Stimulated activated CD4-positive, alpha-beta T cell treated with anti-CD3 and anti-CD28 coated beads, Interleukin-12 subunit alpha, Interleukin-12 subunit beta, amount 100 ng/mL, for 48 hours (primary cell): ENCODE measurements at regions not wholly inside any gene's neighbourhood (a gene's known extent, or its start where the extent isn't known, plus 50 kb on each side); places are given as distances from the start of the nearest gene placed in this dataset.

Experiments
- DNase-seq, 3 donors: peaks; one replicate each; pipeline ENCODE4 v3.0.0-alpha.2; 2020; ENCODE audit warnings: low read depth in 2 of 3, low spot score in 1 of 3

- DNase-seq, result no peak
These were observed 474.1 kb upstream of the KCNMB2 start for GRCh38 chr3:178062126-178062525.

- DNase-seq, result no peak
These were observed 472.8 kb upstream of the KCNMB2 start for GRCh38 chr3:178063461-178063860.

DNA sequence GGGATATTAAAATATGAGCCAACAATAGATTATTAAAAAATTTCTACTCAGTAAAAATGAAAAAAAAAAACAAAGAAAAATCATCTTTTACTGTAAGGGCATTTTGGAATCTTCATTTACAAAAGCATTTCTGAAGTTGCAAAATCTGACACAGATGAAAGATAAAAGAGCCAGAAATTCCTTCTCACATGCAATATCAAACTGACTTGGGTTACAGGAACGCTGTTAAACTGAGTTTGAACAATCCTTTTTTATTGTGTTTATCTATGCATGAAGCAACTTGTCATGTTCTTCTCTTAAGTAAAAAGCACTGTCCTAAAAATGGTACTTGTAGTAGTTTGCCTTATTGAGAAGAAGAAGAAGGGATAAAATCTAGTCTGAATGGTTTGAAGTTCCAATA lies 468.5 kb upstream of the KCNMB2 start:
- DNase-seq, result no peak

DNA sequence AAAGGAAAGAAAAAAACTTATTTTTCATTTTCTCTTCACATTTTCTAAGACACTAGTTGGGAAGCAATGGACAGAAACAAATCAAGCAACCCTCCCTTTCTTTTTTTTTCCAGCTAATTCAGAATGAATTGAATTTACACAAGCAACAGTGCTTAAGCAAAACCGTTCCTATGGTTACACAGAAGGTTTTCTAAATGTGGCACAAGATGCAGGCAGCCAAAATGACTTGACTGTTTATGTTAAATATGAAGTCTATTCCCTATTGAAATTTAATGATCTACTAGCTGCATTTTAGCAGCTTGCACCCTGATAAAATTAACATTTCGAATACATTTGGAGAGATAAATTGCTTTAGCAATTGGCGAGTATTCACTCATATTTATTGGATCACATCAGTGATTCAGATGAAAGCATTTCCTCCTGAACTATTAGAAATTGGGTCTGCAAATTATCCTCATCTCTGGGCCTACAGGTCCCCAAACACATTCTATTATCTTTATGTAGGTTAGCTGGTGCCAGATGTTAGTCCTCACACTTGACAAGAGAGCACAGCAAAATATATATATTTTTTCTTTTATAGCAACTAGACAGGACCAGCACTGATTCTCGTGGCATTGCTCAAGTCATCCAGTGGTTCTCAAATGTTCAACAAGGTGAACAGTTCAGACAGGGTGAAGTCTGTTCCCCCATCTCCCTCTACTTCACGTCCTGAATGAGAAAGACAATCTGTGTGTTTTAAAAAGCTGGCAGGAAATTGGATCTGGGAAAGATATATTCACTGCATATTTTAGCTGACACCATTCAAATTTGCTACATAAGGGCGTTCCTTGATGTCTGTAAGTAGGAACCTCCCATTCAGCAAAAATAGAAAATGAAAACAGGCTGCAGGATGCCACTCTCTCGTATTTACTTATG lies 463.6 kb upstream of the KCNMB2 start:
- DNase-seq, result no peak

DNA sequence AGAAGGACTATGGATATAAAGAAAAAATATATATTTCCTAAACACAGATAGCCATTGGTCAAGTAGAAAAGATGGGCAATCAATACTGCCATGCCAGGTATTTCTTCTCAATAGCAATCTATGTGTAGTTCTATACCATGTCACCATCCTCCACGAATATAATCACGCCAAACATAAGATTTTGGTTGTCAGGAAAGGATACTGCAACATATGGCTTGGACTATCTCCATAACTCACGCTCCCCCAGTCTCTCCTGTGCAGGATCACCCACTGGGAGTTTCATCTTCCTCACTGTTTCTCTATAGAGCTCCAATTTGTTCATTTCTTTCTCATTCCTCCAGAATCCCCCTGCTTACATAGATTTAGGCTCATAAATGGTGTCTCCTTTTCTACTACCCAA lies 462.9 kb upstream of the KCNMB2 start:
- no peak for DNase-seq

DNA sequence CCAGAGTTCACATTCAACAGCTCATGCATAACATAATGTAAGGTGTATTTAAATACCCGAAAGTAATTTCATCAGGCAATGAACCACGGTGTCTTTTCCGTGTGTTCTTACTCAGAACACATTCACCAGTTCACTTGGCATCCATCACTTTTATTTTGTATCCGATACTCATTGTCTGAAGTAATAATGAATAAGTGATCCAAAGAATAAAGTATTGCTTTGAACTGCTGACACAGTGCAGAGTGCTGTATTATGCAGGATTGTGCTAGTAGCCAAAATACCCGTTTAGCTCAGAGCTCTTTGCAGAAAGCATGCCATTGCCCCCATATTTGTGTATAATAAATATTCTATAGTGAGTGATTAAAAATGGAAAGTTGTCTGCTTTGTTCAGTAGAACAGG lies 460.9 kb upstream of the KCNMB2 start:
- DNase-seq, result no peak

DNA sequence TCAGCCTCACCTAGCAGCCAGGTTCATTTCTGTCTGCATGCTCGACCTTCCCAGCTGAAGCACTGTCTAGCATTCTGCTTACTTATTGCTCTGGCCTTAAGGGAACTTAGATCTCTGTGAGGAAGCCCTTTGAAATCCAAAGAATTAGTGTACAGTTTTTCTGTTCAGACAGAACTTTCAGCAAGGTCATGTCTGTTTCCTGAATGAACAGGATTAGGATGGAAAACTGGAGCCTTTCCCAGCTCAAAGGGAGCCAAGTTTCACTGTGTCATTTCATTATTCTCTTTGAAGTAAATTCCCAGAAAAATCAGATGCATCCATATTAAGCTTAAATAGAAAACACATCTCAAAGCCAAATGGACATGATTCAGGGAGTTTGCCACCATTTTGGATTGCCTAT lies 457.3 kb upstream of the KCNMB2 start:
- no peak for DNase-seq

GRCh38 chr3:178079966-178080365 lies 456.3 kb upstream of the KCNMB2 start:
- DNase-seq, result no peak

DNA sequence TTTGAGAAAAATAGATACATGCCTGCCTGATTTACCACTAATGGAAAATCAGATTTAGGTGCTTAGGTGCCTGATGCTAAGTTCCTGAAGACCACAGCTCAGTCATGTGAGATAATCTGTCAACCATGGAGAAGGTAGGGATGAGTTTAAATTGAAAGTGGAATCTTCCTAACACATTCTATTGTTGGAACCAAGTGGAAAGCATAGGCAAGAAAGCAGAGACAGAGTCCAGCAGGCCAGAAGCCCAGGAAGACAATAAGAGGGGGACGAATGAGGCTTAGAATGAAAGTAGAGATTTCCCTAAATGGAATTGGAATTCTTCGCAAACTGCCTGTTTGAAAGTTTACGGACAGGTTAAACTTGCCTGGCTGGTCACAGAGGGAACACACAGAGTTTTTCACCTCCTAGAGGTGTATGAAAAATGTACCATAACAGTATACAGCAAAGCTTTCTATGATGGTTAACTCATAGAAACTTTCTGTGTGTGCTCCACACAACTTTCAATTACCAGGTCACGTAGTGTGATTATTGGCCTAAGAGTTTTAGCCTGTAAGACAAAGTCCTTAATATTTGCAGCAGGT lies 453.8 kb upstream of the KCNMB2 start:
- DNase-seq, result no peak

DNA sequence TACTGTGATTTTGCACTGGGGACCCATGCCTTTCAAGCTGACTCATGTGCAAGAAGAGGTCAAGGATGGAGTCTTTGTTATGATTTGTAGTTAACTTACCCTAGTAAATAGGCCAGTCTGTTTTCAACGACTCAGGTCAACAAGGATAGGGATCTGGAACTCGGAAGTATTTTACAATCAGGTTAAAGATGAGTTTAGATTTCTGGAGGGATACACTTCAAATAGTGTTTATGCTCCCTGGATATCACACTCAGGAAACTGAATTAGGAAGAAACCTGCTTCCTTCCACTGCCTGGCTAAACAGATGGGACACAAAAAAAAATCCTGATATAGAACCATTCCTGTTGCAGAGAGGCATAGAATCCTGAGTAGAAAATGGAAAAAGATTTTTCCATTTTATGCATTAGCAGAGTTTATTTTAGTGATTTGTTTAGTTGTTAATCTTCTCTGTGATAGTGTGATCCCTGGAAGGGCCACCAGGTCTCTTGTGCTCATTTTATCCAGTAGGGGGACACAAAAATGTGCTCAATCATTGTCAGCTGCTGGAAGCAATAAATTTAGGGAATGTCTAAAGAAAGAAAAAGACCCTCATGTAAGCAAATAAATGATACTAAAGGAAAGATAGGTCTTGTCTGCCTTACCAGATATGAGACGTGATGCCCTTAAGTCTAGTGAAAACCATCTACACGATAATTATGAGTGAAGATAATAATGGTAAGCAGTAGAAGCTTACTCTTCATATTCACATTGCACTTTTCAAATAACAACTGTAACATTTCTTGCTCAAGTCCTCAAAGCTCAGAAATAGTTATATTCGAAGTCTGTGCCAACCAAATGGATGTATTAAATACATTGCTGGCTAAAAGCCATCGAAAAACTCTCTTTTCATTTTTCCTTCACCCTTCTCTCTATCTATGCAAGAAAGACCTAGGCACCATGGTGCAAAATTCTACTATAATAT lies 452.1 kb upstream of the KCNMB2 start:
- no peak for DNase-seq

DNA sequence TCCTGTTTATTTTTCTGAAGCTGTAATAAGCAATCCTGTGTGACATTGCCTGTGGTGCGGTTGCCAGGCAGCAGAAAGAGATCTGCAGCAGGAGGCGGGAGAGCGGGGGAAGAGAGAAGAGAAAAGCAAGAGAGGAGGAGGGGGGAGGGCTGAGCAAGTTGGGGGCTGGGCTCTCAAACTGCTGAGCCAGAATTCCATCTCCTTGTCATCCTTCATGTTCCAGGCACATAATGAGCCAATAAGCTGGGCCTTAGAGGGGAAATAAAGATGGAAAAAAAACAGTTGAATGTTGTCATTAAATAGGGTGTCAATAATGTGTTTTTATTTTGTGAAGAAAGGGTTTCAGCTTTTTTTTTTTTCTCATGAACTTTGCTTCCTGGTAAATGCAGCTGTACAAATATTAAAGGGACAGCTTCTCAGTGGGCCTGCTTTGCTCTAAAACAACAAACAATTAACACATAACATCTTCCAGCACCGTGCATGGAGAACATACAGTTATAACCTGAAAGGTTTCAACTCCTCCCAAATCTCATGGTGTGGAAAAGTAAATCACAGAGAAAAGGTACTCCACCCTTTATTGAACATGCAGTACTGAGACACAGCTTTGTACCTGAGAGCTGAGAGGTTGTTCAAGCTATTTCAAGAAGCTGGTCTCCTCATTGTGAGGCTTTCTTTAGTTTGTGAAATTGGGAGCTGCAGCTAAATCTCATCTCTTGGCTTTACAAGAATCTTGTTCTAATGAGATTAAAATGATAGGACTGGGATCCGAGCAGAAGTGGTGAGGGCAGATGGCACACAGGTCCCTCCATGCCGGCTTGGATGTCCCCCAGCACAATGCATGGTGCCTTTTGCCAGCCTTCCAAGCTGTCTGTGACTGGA lies 451.1 kb upstream of the KCNMB2 start:
- peak in 1 of 3 donors; percentile 12 for DNase-seq

GRCh38 chr3:178085817-178086123 lies 450.5 kb upstream of the KCNMB2 start:
- DNase-seq, result no peak

- no peak for DNase-seq
These were observed 450.0 kb upstream of the KCNMB2 start for GRCh38 chr3:178086144-178086825.

DNA sequence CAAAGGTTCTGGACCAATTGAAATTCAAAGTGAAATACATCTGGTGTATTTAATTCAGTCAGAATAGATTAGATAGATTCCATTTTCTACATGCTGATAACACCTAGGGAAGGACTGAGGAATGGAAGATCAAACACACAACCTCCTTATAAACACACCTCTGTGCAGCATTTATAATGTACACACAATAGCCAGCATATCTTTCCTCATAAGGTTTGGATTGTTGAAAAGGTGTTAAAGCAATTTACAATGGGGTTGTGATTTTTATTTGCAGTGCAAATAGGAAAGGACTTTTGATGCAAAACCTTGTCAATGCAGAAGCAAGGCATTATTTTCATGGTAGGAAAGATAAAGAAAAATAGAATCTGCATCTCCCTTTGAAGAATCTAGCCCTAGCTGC lies 448.9 kb upstream of the KCNMB2 start:
- DNase-seq, result no peak

DNA sequence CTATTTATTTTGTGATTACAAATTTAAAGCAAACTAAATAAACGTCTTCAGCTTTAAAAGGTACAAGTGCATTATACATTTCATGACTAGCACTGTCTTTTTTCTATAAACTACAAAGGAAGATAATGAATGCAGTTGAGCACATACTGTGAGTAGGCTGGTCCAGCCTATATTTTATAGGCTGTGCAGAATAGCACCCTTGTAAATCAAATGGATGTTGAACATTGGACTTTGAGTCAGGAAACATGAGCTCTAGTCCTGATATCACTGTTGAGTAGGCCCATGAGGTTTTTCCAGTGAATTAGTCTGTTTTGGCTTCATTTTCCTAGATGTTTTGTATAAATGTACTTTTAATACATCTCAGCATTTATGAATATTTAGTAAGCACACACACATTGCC lies 447.3 kb upstream of the KCNMB2 start:
- no peak for DNase-seq

- DNase-seq, result no peak
These were observed 445.3 kb upstream of the KCNMB2 start for GRCh38 chr3:178090899-178091298.

DNA sequence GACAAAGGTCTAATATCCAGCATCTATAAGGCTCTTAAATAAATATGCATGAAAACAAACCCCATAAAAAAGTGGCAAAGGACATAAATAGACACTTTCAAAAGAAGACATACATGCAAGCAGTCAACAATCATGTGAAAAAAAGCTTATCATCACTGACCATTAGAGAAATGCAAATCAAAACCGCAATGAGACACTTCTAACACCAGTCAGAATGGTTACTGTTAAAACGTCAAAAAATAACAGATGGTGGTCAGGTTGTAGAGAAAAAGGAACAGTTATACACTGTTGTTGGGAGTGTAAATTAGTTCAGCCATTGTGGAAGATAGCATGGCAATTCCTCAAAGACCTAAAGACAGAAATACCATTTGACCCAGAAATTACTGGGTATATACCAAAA lies 440.7 kb upstream of the KCNMB2 start:
- DNase-seq, result no peak

DNA sequence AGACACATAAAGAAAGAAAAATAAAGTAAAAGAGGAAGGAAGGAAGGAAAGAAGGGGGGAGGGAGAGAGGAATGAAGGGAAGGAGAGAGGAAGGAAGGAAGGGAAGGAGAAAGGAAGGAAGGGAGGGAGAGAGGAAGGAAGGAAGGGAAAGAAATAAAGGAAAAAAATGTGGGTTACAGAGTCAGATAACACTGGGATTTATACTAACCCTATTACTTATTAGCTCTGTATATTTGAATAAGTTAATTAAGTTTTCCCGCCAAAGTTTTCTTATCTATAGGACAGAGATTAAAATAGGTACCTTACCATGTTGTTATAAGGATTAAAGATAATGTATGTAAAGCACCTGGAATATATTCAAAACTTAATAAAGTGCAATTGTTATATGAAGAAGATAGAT lies 439.3 kb upstream of the KCNMB2 start:
- DNase-seq, result no peak

GRCh38 chr3:178097576-178097975 lies 438.7 kb upstream of the KCNMB2 start:
- no peak for DNase-seq

DNA sequence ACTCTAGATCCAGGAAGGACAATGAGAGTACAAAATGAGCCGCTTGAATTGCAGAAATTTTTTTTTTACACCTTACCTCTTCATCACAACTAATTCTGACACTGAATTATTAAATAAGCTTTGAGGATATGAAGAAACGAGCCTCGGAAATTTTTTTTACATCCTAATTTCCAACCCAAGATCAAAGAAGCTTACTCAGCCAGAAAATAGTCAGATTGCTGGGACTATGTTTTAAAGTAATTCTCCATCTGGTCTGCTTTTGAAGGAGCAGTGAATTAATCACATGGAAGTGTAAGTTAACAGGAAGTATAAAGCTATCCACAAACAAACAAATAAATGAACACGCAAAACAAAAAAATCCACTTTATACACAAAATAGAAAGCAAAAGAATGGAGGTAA lies 437.0 kb upstream of the KCNMB2 start:
- DNase-seq, result no peak
